Stimulated activated effector memory CD8-positive, alpha-beta T cell treated with anti-CD3 and anti-CD28 coated beads, Interleukin-12 subunit alpha, Interleukin-12 subunit beta, amount 100 ng/mL, for 72 hours (primary cell): ENCODE measurements at regions not wholly inside any gene's neighbourhood (a gene's known extent, or its start where the extent isn't known, plus 50 kb on each side); places are given as distances from the start of the nearest gene placed in this dataset.

Experiments
- ATAC-seq: fragments of 150-1000 bp; cut with Tn5 transposase; 2 replicates; pipeline ENCODE4 v1.10.0; 2021
- DNase-seq, 2 donors: peaks; one replicate each; pipeline ENCODE4 v3.0.0; 2021 to 2022; ENCODE audit warnings: low spot score in 2 of 2
- H3K27ac Mint-ChIP-seq: one replicate; pipeline ENCODE4 v1.8.0; 2022; ENCODE audit warnings: mild to moderate bottlenecking, mixed read lengths
- H3K36me3 Mint-ChIP-seq: one replicate; pipeline ENCODE4 v1.8.0; 2022; ENCODE audit warnings: mild to moderate bottlenecking, mixed read lengths
- H3K4me1 Mint-ChIP-seq: one replicate; pipeline ENCODE4 v1.8.0; 2022; ENCODE audit warnings: mixed read lengths
- H3K4me3 Mint-ChIP-seq: one replicate; pipeline ENCODE4 v1.8.0; 2022; ENCODE audit warnings: mild to moderate bottlenecking, mixed read lengths
- H3K9me3 Mint-ChIP-seq: one replicate; pipeline ENCODE4 v1.8.0; 2022; ENCODE audit warnings: mixed read lengths

DNA sequence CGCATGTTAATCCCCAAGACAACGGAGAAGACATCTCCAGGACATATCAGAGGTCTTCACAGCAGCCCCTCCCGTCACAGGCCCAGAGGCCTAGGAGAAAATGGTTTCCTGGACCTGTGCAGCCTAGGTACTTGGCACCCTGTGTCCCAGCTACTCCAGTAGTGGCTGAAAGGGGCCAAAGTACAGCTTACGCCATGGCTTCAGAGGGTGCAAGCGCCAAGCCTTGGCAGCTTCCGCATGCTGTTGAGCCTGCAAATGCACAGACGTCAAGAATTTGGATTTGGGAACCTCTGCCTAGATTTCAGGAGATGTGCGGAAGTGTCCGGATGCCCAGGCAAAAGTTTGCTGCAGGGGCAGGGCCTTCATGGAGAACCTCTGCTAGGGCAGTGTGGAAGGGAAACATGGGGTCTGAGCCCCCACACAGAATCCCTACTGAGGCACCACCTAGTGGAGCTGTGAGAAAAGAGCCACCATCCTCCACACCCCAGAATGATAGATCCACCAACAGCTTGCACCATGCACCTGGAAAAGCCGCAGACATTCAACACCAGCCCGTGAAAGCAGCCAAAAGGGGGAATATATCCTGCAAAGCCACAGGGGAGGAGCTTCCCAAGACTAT lies 159.3 kb upstream of the COX10 start:
- ATAC-seq: no peak
- no peaks in the 10 kb centered on the region for H3K36me3 Mint-ChIP-seq
- no peaks in the 10 kb centered on the region for H3K9me3 Mint-ChIP-seq
- no peak overlapping the region for H3K4me3 Mint-ChIP-seq
- no peaks in the 10 kb centered on the region for H3K4me1 Mint-ChIP-seq
- DNase-seq: no peak
- no peak overlapping the region for H3K27ac Mint-ChIP-seq

DNA sequence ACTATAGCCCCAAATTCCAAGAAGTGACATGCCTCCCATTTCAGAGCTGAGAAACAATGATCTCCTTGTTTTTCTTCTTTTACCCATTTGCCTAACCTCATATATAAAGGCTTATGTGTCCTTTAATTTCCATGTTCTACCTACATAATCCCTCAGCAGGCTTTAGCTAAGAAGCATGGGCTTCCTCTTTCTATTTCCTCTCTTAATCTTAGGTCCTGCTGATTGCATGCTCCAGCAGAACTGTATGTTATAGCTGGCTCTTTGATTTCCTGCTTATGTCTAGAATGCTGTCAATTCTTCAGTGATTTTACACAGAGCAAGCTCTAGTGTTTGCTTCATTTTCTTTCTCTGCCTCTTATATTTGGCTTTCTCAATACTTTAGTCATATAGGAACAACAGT lies 151.7 kb upstream of the COX10 start:
- DNase-seq: no peak
- H3K4me1 Mint-ChIP-seq: peaks cover 6% of the 10 kb centered on the region
- H3K4me3 Mint-ChIP-seq: no peak overlapping the region
- no peak for ATAC-seq
- no peaks in the 10 kb centered on the region for H3K9me3 Mint-ChIP-seq
- H3K27ac Mint-ChIP-seq: no peak overlapping the region
- H3K36me3 Mint-ChIP-seq: no peaks in the 10 kb centered on the region

DNA sequence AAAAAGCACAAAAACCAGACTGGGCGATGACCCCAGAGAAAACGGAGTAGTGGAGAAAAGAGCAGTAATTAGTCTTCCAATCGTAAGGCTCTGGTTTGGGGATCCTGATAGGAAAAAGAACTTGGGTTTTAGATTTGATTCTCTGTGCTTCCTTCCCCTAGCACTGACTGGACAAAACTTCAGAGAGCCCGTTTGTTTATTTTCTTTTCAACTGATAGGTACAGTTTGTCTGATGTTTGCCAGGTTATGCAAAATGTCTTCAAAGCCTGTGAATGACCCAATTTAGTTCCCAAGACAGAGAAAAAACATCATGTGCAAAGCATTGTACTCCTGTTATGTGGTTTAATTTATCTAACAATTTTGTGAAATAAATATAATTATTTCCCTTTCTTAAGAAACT lies 151.1 kb upstream of the COX10 start:
- H3K4me3 Mint-ChIP-seq: no peak overlapping the region

DNA sequence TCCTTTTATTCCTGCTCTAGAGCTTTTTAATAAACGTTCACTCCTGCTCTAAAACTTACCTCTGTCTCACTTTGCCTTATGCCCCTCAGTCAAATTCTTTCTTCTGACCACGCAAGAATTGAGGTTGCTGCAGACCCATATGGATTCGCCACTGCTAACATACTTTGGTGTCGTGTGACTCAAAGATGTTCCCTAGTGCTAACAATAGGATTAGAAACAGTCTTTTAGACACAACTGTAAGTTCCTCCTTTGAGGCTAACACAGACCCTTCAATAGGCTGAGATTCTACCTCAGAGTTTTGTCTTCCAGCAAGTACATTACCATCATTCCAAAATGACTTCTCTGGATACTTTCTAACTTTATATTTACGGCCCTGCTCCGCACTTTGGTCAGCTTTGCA lies 149.5 kb upstream of the COX10 start:
- DNase-seq (no peak), ATAC-seq (no peak)
- no peak overlapping the region for H3K27ac Mint-ChIP-seq
- H3K4me1 Mint-ChIP-seq: peaks cover 6% of the 10 kb centered on the region
- no peaks in the 10 kb centered on the region for H3K36me3 Mint-ChIP-seq
- no peak overlapping the region for H3K4me3 Mint-ChIP-seq
- no peaks in the 10 kb centered on the region for H3K9me3 Mint-ChIP-seq

More for the DNA sequence above, 151.1 kb upstream of the COX10 start:
- ATAC-seq (no peak), DNase-seq (no peak)
- Mint-ChIP-seq H3K9me3 (no peaks in the 10 kb centered on the region), H3K27ac (no peak overlapping the region), H3K4me1 (peaks cover 6% of the 10 kb centered on the region), H3K36me3 (no peaks in the 10 kb centered on the region)

DNA sequence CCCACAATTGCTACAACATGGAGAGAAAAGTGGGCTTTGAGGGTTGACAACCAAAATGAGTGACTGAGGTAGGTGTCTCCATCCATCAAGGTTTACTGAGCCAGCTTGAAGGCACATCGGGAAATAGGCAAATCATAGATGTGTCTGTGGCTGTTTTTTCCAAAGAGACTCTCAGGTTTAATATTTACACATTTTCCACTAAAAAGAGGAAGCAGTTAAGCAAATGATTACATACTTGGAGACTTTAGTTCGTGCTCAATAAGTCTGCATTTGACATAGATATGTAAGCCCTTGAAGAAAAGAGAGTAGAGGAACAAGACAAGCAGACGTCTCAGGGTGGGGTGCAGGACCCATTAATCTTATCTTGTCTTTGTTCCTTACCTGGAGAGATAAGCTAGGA lies 148.9 kb upstream of the COX10 start:
- ATAC-seq: no peak
- H3K36me3 Mint-ChIP-seq: no peaks in the 10 kb centered on the region
- H3K4me3 Mint-ChIP-seq: no peak overlapping the region
- DNase-seq: no peak
- H3K27ac Mint-ChIP-seq: no peak overlapping the region
- peaks cover 6% of the 10 kb centered on the region for H3K4me1 Mint-ChIP-seq
- no peaks in the 10 kb centered on the region for H3K9me3 Mint-ChIP-seq

DNA sequence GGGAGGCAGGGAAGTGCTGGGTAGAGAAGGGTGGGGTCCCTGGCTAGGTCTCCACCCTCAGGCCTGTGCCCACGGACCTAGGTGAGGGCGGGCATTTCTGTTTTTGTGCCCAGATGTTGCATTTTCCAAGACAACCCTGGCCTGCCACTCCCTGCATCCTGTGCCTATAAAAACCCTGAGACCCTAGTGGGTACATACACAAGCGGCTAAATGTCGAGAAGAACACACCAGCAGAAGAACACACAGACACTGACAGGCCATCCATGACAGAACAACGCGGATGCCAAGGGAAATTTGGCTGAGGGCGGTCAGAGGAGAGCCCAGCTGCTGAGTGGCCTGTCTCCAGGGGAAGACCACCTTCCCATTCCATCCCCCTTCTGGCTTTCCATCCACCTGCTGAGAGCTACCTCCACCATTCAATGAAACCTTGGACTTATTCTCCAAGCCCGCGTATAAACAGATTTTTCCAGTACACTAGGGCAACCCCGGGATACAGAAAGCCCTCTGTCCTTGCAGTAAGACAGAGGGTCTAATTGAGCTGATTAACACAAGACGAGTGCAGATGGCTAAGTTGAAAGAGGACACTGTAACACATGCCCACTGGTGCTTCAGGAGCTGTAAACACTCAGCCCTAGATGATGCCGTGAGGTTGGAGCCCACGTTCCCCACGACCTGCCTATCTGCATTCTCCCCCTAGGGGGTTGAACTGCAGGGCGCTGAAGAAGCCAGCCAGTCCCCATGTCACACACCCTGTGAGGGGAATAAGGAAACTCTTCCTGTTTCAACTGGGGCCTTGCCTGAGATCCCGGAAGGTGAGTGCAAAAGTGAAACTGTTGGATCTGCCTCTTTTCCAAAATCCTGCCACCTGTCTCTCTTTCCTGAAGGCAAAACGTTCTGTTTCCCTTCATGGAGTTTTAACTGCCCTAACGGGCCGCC lies 147.2 kb upstream of the COX10 start:
- peaks cover 6% of the 10 kb centered on the region for H3K4me1 Mint-ChIP-seq
- no peaks in the 10 kb centered on the region for H3K36me3 Mint-ChIP-seq
- DNase-seq: no peak
- H3K4me3 Mint-ChIP-seq: no peak overlapping the region
- H3K27ac Mint-ChIP-seq: no peak overlapping the region
- no peak for ATAC-seq
- H3K9me3 Mint-ChIP-seq: no peaks in the 10 kb centered on the region

DNA sequence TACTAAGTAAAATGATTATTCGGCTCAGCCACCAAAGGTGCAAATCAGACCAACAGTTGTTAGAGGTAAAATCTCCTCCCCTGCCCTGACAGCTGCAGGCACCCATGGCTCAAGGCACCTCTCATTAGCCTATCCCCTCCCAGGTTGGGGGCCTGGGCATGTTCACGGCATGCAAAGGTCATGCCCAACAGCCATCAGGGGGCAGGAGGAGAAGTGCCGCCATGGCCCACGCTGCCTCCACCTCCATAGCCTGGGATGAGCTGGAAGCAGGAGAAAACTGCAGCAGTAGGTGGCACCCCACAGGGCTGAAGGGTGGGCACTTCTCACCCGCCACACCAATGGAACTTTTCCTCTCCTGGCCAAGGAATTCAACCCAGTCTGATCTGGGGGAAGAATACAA lies 146.4 kb upstream of the COX10 start:
- no peaks in the 10 kb centered on the region for H3K9me3 Mint-ChIP-seq
- H3K4me1 Mint-ChIP-seq: peaks cover 6% of the 10 kb centered on the region
- H3K27ac Mint-ChIP-seq: no peak overlapping the region
- no peaks in the 10 kb centered on the region for H3K36me3 Mint-ChIP-seq
- DNase-seq (no peak), ATAC-seq (no peak)
- no peak overlapping the region for H3K4me3 Mint-ChIP-seq

DNA sequence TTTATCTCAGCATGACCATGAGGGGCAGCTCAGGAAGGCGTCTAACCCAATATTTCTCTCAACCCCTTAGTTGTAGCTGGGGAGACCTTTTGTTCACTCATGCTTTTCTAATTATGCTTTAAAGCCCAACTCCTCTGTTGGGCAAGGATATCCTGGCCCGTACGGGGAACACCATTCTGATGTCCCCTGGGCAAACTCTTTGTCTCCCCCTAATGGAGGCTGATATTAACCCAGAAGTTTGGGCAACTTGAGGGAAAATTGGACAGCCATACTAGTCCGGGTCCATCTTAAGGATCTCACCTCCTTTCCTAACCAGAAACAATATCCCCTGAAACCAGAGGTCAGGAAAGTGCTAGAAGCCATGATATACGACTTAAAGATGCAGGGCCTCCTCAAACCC lies 143.7 kb upstream of the COX10 start:
- Mint-ChIP-seq H3K9me3 (no peaks in the 10 kb centered on the region), H3K4me1 (no peaks in the 10 kb centered on the region)
- ATAC-seq: no peak

DNA sequence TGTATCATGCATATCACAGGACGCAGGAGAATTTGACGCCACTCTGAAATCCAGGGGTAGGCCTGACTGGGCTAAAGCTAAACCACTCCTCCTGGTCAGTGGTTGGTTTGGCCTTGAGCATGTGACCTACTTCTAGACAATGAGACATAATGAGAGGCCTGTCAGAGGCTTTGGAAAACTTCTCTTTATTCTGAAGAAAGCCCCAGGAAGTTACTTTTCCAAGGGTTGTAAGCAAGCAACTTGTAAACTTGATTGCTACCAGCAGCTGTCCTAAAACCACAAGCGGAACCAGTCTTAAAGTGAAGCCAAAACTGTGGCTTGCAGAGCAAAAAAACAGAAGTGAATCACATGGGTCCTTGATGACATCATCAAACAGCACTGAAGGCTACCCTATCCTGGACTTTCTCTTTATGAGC lies 138.2 kb upstream of the COX10 start:
- Mint-ChIP-seq H3K27ac (no peak overlapping the region), H3K9me3 (no peaks in the 10 kb centered on the region), H3K4me1 (no peaks in the 10 kb centered on the region), H3K36me3 (no peaks in the 10 kb centered on the region), H3K4me3 (no peak overlapping the region)
- no peak for DNase-seq
- ATAC-seq: no peak

More for the DNA sequence above, 143.7 kb upstream of the COX10 start:
- no peak for DNase-seq
- H3K27ac Mint-ChIP-seq: no peak overlapping the region
- H3K36me3 Mint-ChIP-seq: no peaks in the 10 kb centered on the region
- no peak overlapping the region for H3K4me3 Mint-ChIP-seq

DNA sequence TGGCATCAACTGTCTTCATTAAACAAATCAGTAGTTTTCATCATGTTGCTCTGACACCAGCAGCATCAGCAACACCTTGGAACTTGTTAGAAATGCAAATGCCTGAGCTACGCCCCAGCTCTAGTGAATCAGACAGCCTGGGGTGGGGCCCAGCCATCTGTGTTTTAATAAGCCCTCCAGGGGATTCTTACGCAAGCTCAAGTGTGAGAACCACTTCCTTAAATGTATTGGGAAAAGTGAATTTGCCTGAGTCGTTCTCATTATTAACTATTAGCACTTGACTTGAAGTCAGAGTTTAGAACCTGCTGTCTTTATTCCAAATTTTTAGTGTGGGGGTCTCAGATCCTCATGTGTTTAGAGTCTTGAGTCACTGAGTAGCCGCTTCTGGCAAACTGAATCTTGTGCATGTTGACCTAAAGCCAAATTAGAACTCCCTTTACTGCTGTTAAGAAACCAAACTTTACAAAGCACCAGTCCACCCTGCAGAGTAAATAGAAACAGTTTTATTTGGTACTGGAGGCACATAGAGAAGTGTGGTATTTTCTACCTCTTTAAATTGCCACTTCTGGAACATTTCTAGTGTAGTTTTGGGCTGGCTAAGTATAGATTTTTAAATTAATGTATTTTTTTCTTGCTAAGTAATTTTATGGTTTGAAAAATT lies 137.4 kb upstream of the COX10 start:
- DNase-seq: no peak
- Mint-ChIP-seq H3K4me3 (no peak overlapping the region), H3K36me3 (no peaks in the 10 kb centered on the region), H3K9me3 (no peaks in the 10 kb centered on the region), H3K27ac (no peak overlapping the region), H3K4me1 (no peaks in the 10 kb centered on the region)
- ATAC-seq: no peak

DNA sequence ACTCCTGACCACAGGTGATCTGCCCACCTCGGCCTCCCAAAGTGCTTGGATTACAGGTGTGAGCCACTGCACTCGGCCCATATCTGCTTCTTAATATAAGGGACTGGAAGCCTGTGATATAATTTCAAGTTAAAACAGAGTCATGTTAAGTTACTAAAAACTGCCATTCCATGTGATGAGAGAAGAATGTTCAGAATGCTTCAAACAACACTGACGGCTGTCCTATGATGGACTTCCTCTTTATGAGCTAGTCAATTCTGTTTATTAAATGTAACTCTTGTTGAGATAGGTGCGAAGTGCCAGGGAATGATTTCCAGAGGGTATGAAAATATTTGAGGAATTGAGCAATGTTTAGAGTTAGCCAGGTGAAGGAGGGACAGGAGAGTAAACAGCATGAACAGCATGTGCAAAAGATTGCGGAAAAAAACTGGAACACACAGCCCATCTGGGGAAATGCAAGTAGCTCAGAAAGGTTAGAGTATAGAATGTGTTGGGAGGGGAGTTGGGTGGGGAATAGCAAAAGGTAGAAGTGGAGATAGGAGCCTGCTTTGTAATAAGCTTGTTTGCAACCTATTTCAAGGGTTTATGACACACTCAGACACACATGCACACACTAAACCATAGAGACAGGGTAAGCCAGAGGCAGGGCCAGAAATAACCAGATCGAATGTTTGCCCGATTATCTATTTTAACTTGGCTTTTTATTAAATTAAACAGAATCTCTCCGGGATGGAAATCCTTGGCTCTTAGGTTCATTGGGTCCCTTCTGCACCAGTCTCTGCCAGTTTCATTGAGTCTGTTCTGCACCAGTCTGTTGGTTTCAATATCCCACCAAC lies 135.6 kb upstream of the COX10 start:
- Mint-ChIP-seq H3K4me3 (no peak overlapping the region), H3K9me3 (no peaks in the 10 kb centered on the region), H3K27ac (no peak overlapping the region), H3K4me1 (no peaks in the 10 kb centered on the region), H3K36me3 (no peaks in the 10 kb centered on the region)
- ATAC-seq (no peak), DNase-seq (no peak)

DNA sequence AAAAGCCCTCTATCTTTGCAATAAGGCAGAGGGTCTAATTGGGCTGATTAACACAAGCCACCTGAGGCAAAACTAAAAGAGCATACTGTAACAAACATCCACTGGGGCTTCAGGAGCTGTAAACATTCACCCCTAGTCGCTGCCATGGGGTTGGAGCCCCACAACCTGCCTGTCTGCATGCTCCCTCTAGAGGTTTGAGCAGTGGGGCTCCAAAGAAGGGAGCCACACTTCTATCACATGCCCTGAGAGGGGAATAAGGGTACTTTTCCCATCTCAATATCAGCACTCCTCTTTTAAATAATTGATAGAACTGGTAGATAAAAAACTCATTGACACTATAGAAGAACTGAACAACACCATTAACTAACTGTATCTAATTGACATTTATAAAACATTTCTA lies 130.1 kb upstream of the COX10 start:
- no peaks in the 10 kb centered on the region for H3K4me1 Mint-ChIP-seq
- no peak overlapping the region for H3K4me3 Mint-ChIP-seq
- no peak for DNase-seq
- no peaks in the 10 kb centered on the region for H3K9me3 Mint-ChIP-seq
- H3K36me3 Mint-ChIP-seq: no peaks in the 10 kb centered on the region
- H3K27ac Mint-ChIP-seq: no peak overlapping the region
- ATAC-seq: no peak

DNA sequence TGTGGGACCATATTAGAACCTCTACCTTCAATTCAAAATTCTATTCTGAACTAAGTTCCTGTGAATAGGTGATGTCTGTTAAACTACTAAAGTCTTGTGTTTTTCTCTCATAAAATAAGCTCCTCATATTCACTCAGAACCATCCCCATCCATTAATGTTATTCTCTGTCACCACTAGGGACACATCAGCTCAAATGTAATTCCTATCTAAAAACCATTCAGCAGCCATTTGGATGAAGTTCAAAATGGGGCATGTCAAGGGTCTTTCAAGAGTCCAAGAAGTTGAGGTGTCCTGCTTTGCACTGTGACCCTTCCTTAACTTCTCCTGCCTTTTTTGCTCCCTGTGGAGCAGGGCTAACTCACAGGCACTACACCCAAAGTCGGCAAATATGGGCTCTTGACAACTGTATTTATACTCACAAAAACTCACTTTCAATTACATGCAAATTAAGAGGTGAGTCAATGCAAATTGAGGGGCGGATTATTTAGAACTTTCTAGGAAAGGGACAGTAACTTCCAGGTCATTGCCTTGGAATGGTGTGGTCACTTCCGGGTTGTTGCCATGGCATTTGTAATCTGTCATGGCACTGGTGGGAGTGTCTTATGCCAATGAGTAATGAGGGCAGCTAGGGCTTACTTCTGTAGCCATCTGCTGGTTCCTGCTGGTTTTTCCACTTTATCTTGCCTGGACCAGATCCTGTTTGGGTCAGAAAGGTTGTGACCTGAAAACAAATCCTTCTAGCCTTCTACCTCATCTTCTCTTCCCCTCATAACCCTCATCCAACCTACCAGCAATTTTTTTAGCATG lies 128.2 kb upstream of the COX10 start:
- Mint-ChIP-seq H3K4me1 (no peaks in the 10 kb centered on the region), H3K4me3 (no peak overlapping the region), H3K36me3 (no peaks in the 10 kb centered on the region), H3K27ac (no peak overlapping the region), H3K9me3 (no peaks in the 10 kb centered on the region)
- DNase-seq (no peak), ATAC-seq (no peak)

DNA sequence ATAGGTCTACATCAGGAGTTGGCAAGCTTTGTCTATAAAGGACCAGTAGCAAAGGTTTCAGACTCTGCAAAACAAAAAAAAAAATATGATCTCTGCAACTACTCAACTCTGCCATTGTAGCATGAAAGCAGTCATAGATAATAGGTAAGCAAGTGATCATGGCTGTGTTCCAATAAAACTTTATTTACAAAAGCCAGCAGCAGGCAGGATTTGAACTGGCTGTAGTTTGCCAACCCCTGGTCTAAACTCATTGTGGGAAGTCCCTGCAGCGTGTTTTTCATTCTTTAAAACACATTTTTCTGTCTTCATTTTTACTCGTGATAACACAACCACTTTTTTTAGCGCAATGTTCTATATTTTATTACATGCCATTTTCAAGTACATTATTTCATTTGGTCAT lies 127.5 kb upstream of the COX10 start:
- no peak for DNase-seq
- ATAC-seq: no peak

More for the DNA sequence above, 127.5 kb upstream of the COX10 start:
- H3K4me3 Mint-ChIP-seq: no peak overlapping the region
- H3K4me1 Mint-ChIP-seq: no peaks in the 10 kb centered on the region
- no peaks in the 10 kb centered on the region for H3K36me3 Mint-ChIP-seq
- H3K27ac Mint-ChIP-seq: no peak overlapping the region
- no peaks in the 10 kb centered on the region for H3K9me3 Mint-ChIP-seq
